ENCODE measurements at regions not wholly inside any gene's neighbourhood (a gene's known extent, or its start where the extent isn't known, plus 50 kb on each side); places are given as distances from the start of the nearest gene placed in this dataset.

GRCh38 chr13:68506888-68507551, 1276.9 kb upstream of the PCDH9 start:
- TF ChIP-seq, protein P1, sequence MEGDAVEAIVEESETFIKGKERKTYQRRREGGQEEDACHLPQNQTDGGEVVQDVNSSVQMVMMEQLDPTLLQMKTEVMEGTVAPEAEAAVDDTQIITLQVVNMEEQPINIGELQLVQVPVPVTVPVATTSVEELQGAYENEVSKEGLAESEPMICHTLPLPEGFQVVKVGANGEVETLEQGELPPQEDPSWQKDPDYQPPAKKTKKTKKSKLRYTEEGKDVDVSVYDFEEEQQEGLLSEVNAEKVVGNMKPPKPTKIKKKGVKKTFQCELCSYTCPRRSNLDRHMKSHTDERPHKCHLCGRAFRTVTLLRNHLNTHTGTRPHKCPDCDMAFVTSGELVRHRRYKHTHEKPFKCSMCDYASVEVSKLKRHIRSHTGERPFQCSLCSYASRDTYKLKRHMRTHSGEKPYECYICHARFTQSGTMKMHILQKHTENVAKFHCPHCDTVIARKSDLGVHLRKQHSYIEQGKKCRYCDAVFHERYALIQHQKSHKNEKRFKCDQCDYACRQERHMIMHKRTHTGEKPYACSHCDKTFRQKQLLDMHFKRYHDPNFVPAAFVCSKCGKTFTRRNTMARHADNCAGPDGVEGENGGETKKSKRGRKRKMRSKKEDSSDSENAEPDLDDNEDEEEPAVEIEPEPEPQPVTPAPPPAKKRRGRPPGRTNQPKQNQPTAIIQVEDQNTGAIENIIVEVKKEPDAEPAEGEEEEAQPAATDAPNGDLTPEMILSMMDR (IDR thresholded peaks at IDR 0.05 in 2 of 3, conservative IDR thresholded peaks at IDR 0.05 in 1 of 3; ENCODE audit: insufficient read depth in 2 of 3, low read depth in 1 of 3, low read length in 3 of 3) = no peak
- TF ChIP-seq YBX1 (IDR thresholded peaks at IDR 0.05) (no peak), CHD4 (IDR thresholded peaks at IDR 0.05; ENCODE audit: insufficient read depth, insufficient replicate concordance, low read depth, low read length, poor library complexity, severe bottlenecking) (no peak), ATF3 (IDR thresholded peaks at IDR 0.05) (no peak), ATF3 (CRISPR knock-in tag; conservative IDR thresholded peaks at IDR 0.05) (no peak), ZC3H4 (CRISPR knock-in tag; IDR thresholded peaks at IDR 0.05; ENCODE audit: borderline replicate concordance) (no peak), TEAD4 (IDR thresholded peaks at IDR 0.05; ENCODE audit: low read length) (no peak), TEAD4 (CRISPR knock-in tag; IDR thresholded peaks at IDR 0.05; ENCODE audit: borderline replicate concordance) (no peak), BCL6 (CRISPR knock-in tag; IDR thresholded peaks at IDR 0.05) (no peak), JUN (IDR thresholded peaks at IDR 0.05; ENCODE audit: borderline replicate concordance, low read depth, low read length) (no peak), JUN (CRISPR knock-in tag; IDR thresholded peaks at IDR 0.05; ENCODE audit: borderline replicate concordance) (no peak), MIER1 (IDR thresholded peaks at IDR 0.05; ENCODE audit: low read depth) (no peak), MTA2 (IDR thresholded peaks at IDR 0.05; ENCODE audit: low read depth) (no peak), MED1 (CRISPR knock-in tag; IDR thresholded peaks at IDR 0.05; ENCODE audit: borderline replicate concordance) (no peak), BACH1 (tag; IDR thresholded peaks at IDR 0.05) (no peak)
- TF ChIP-seq, protein P2, sequence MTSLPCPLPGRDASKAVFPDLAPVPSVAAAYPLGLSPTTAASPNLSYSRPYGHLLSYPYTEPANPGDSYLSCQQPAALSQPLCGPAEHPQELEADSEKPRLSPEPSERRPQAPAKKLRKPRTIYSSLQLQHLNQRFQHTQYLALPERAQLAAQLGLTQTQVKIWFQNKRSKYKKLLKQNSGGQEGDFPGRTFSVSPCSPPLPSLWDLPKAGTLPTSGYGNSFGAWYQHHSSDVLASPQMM (CRISPR knock-in tag; IDR thresholded peaks at IDR 0.05) = no peak

Data from K562 (cell line).